ENCODE measurements at regions not wholly inside any gene's neighbourhood (a gene's known extent, or its start where the extent isn't known, plus 50 kb on each side); places are given as distances from the start of the nearest gene placed in this dataset.

DNA sequence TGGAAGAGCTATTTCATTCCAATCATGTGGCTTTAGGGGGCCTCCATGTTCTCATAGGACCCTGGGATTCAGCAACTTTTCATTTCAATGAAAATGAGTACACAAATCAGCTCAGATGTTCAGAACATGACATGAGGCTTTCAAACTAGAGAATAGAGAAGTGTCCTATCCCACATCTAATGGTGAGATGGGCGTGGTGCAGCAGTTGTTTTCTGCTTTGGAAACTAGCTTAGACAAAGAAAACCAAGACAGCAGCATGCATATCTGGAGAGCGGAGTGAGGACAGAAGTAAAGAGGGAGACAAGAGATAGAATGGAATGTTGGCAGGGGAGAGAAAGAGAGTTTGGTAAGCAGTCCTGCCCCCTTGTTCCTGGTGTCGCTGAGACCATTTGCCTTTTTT, 1009.1 kb upstream of the IGFBP7 start (continued):
- TF ChIP-seq, protein P1, sequence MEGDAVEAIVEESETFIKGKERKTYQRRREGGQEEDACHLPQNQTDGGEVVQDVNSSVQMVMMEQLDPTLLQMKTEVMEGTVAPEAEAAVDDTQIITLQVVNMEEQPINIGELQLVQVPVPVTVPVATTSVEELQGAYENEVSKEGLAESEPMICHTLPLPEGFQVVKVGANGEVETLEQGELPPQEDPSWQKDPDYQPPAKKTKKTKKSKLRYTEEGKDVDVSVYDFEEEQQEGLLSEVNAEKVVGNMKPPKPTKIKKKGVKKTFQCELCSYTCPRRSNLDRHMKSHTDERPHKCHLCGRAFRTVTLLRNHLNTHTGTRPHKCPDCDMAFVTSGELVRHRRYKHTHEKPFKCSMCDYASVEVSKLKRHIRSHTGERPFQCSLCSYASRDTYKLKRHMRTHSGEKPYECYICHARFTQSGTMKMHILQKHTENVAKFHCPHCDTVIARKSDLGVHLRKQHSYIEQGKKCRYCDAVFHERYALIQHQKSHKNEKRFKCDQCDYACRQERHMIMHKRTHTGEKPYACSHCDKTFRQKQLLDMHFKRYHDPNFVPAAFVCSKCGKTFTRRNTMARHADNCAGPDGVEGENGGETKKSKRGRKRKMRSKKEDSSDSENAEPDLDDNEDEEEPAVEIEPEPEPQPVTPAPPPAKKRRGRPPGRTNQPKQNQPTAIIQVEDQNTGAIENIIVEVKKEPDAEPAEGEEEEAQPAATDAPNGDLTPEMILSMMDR (IDR thresholded peaks at IDR 0.05), result no peak
- TF ChIP-seq, protein P2, sequence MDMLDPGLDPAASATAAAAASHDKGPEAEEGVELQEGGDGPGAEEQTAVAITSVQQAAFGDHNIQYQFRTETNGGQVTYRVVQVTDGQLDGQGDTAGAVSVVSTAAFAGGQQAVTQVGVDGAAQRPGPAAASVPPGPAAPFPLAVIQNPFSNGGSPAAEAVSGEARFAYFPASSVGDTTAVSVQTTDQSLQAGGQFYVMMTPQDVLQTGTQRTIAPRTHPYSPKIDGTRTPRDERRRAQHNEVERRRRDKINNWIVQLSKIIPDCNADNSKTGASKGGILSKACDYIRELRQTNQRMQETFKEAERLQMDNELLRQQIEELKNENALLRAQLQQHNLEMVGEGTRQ (IDR thresholded peaks at IDR 0.05; ENCODE audit: borderline replicate concordance, low read depth, low read length), result no peak
- TF ChIP-seq, protein P3, sequence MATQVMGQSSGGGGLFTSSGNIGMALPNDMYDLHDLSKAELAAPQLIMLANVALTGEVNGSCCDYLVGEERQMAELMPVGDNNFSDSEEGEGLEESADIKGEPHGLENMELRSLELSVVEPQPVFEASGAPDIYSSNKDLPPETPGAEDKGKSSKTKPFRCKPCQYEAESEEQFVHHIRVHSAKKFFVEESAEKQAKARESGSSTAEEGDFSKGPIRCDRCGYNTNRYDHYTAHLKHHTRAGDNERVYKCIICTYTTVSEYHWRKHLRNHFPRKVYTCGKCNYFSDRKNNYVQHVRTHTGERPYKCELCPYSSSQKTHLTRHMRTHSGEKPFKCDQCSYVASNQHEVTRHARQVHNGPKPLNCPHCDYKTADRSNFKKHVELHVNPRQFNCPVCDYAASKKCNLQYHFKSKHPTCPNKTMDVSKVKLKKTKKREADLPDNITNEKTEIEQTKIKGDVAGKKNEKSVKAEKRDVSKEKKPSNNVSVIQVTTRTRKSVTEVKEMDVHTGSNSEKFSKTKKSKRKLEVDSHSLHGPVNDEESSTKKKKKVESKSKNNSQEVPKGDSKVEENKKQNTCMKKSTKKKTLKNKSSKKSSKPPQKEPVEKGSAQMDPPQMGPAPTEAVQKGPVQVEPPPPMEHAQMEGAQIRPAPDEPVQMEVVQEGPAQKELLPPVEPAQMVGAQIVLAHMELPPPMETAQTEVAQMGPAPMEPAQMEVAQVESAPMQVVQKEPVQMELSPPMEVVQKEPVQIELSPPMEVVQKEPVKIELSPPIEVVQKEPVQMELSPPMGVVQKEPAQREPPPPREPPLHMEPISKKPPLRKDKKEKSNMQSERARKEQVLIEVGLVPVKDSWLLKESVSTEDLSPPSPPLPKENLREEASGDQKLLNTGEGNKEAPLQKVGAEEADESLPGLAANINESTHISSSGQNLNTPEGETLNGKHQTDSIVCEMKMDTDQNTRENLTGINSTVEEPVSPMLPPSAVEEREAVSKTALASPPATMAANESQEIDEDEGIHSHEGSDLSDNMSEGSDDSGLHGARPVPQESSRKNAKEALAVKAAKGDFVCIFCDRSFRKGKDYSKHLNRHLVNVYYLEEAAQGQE (IDR thresholded peaks at IDR 0.05; ENCODE audit: low read depth, low read length), result no peak

DNA sequence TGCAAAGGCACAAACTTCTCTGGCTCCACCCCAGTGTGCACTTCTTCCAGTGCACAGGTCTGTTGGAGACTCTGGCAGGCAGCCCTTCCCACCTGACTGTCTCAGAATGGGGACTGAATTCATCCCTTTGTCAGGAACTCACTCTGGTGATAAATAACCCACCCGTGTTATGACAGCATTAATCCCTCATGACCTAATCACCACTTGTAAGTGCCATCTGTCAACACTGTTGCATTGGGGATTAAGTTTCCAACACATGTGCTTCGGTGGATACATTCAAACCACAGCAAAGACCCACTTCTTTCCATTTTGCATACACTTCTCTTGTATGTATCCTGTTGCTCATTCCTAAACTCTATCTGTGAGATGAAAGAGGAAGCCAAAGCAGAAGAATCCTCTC, 1002.9 kb upstream of the IGFBP7 start:
- H3K9me2 ChIP-seq, result no peaks in the 10 kb centered on the region
- H4K20me1 ChIP-seq (ENCODE audit: insufficient read depth), result no peaks in the 10 kb centered on the region
- H3F3A ChIP-seq (replicated peaks; ENCODE audit: insufficient read depth), result no peaks in the 10 kb centered on the region
- no peaks in the 10 kb centered on the region for H3K9me3 ChIP-seq
- no peaks in the 10 kb centered on the region for H3K4me1 ChIP-seq (ENCODE audit: control insufficient read depth in 1 of 2, insufficient read depth in 2 of 2, low read depth in 1 of 2, low read length in 1 of 2)
- H3K27ac ChIP-seq (ENCODE audit: low read depth in 2 of 2, low read length in 1 of 2), result no peak overlapping the region
- no peak for TF ChIP-seq CHD2 (IDR thresholded peaks at IDR 0.05; ENCODE audit: low read length, partially characterized antibody)
- no peak for TF ChIP-seq FOXM1 (IDR thresholded peaks at IDR 0.05; ENCODE audit: low read depth)
- no peak for TF ChIP-seq POLR2AphosphoS5 (IDR thresholded peaks at IDR 0.05; ENCODE audit: low read depth, low read length)
- TF ChIP-seq TAF1 (IDR thresholded peaks at IDR 0.05; ENCODE audit: borderline replicate concordance, low read depth, low read length), result no peak
- no peak for TF ChIP-seq SMC3 (IDR thresholded peaks at IDR 0.05; ENCODE audit: low read depth, low read length)
- no peak for TF ChIP-seq RCOR1 (IDR thresholded peaks at IDR 0.05; ENCODE audit: low read length)
- no peak for TF ChIP-seq GATA2 (CRISPR knock-in tag; IDR thresholded peaks at IDR 0.05)
- TF ChIP-seq EZH2phosphoT487 (IDR thresholded peaks at IDR 0.05; ENCODE audit: borderline replicate concordance, low read depth), result no peak
- TF ChIP-seq, protein P3 (IDR thresholded peaks at IDR 0.05; ENCODE audit: low read depth, low read length), result no peak
- no peak for DNase-seq
- H3K4me2 ChIP-seq, result no peak overlapping the region
- POLR2A ChIA-PET, result no interaction called here
- H2AFZ ChIP-seq (ENCODE audit: low read depth), result no peak overlapping the region
- H3K27me3 ChIP-seq (ENCODE audit: insufficient read depth), result no peaks in the 10 kb centered on the region
- H3K79me2 ChIP-seq (ENCODE audit: insufficient read depth), result no peaks in the 10 kb centered on the region
- H3K36me3 ChIP-seq (replicated peaks in 1 of 2; ENCODE audit: control insufficient read depth in 1 of 2, insufficient read depth in 2 of 2, low read length in 1 of 2), result no peaks in the 10 kb centered on the region
- WGBS (ENCODE audit: low lambda C conversion rate), result 6% methylated on average over 1 of the region's 2 CpGs
- CTCF ChIA-PET, result no interaction called here
- no peak overlapping the region for H3K4me3 ChIP-seq (ENCODE audit: low read depth in 2 of 2, low read length in 1 of 2)
- H3K9ac ChIP-seq, result no peak overlapping the region

All from SK-N-SH (cell line).